Prostate gland (tissue), 2 donors: ENCODE measurements at regions not wholly inside any gene's neighbourhood (a gene's known extent, or its start where the extent isn't known, plus 50 kb on each side); places are given as distances from the start of the nearest gene placed in this dataset.
A peak's percentile ranks its signal among the peaks of the same experiment; 100 is the strongest.

Experiments used
- DNase-seq: peaks from one replicate; pipeline ENCODE4 v3.0.0-alpha.2; 2019; ENCODE audit warnings: low spot score
- H3K27ac ChIP-seq, 2 donors: fragments of 200-600 bp; sonication (generic); 2 replicates each; pipeline ENCODE4 v1.5.1; 2017 to 2019
- H3K27me3 ChIP-seq: fragments of 200-600 bp; sonication (generic); replicated peaks from 2 replicates; pipeline ENCODE4 v1.5.1; 2019; ENCODE audit not compliant: insufficient read depth
- H3K36me3 ChIP-seq, 2 donors: fragments of 200-600 bp; sonication (generic); 1 replicate in 1 of 2; 2 replicates in 1 of 2; pipeline versions ENCODE4 v1.5.1 to v1.8.1; 2017 to 2019
- H3K4me1 ChIP-seq: fragments of 200-600 bp; sonication (generic); replicated peaks from 2 replicates; pipeline ENCODE4 v1.5.1; 2019
- H3K4me3 ChIP-seq, 2 donors: fragments of 200-600 bp; sonication (generic); 2 replicates each; pipeline ENCODE4 v1.5.1; 2017 to 2019
- H3K9me3 ChIP-seq: fragments of 200-600 bp; sonication (generic); 2 replicates; pipeline ENCODE4 v1.5.1; 2017
- POLR2A ChIP-seq: fragments of 450-650 bp; IDR thresholded peaks from one replicate; pipeline ENCODE4 v1.6.1; 2016; ENCODE audit warnings: antibody characterized with exemption, mild to moderate bottlenecking
- POLR2AphosphoS5 ChIP-seq: sonication (generic); formaldehyde crosslinking; IDR thresholded peaks from one replicate; pipeline ENCODE4 v1.6.1; 2017; ENCODE audit warnings: antibody characterized with exemption
- WGBS: methylation state at CpG from one replicate; pipeline ENCODE4 v1.1.5; 2018; 5-methylcytosine and 5-hydroxymethylcytosine counted together
- intact Hi-C: fragments of 100-400 bp; cut with DNase I; formaldehyde crosslinking; loops from one replicate; pipeline ENCODE4 v1.14.2; 2022
- TF ChIP-seq, protein P1 (sequence below), 4 experiments: fragments of 200-600 bp in 2 of 4; fragments of 450-650 bp in 2 of 4; sonication (generic) in 2 of 4; IDR thresholded peaks; 1 replicate in 3 of 4; 2 replicates in 1 of 4; pipeline ENCODE4 v1.5.1; 2016 to 2019; ENCODE audit warnings: antibody characterized with exemption in 4 of 4, mild to moderate bottlenecking in 2 of 4, moderate library complexity in 2 of 4

- TF ChIP-seq, protein P1, sequence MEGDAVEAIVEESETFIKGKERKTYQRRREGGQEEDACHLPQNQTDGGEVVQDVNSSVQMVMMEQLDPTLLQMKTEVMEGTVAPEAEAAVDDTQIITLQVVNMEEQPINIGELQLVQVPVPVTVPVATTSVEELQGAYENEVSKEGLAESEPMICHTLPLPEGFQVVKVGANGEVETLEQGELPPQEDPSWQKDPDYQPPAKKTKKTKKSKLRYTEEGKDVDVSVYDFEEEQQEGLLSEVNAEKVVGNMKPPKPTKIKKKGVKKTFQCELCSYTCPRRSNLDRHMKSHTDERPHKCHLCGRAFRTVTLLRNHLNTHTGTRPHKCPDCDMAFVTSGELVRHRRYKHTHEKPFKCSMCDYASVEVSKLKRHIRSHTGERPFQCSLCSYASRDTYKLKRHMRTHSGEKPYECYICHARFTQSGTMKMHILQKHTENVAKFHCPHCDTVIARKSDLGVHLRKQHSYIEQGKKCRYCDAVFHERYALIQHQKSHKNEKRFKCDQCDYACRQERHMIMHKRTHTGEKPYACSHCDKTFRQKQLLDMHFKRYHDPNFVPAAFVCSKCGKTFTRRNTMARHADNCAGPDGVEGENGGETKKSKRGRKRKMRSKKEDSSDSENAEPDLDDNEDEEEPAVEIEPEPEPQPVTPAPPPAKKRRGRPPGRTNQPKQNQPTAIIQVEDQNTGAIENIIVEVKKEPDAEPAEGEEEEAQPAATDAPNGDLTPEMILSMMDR (IDR thresholded peaks at IDR 0.05): no peak
- TF ChIP-seq POLR2AphosphoS5 (no peak), POLR2A (no peak)
- no peak for DNase-seq
- Histone ChIP-seq H3K9me3 (no peaks in the 10 kb centered on the region), H3K4me1 (no peaks in the 10 kb centered on the region), H3K27ac (no peak overlapping the region), H3K4me3 (no peak overlapping the region), H3K27me3 (no peaks in the 10 kb centered on the region), H3K36me3 (no peaks in the 10 kb centered on the region)
- 78% methylated on average over 6 of the region's 6 CpGs for WGBS
- intact Hi-C loops: no loop called here
These were observed 92.7 kb downstream of the COPS8 start for GRCh38 chr2:237178396-237178795.

DNA sequence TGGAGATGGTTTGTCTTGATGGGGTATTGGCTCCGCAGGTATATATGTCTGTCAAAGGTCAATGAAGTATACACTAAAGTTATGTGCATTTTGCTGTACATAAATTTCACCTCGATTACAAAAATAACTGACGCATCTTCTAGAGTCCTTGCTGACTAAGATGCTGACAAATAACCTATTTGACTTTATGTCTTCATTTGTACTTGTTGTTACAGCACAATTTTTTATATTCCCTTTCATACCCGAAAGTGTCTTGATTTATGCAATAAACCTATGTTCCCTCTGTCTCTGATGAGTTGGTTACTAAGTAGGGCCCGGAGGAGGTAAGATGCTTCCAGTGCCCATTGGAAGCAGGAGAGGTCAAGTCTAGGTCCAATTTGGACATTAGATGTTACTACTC lies 93.5 kb downstream of the COPS8 start:
- Histone ChIP-seq H3K27ac (no peak overlapping the region), H3K36me3 (no peaks in the 10 kb centered on the region), H3K9me3 (no peaks in the 10 kb centered on the region), H3K27me3 (no peaks in the 10 kb centered on the region), H3K4me3 (no peak overlapping the region), H3K4me1 (no peaks in the 10 kb centered on the region)
- WGBS: 96% methylated on average over 5 of the region's 5 CpGs
- TF ChIP-seq, protein P1 (IDR thresholded peaks at IDR 0.05): no peak
- TF ChIP-seq POLR2A: no peak
- TF ChIP-seq POLR2AphosphoS5: no peak
- intact Hi-C loops: no loop called here
- DNase-seq: no peak

DNA sequence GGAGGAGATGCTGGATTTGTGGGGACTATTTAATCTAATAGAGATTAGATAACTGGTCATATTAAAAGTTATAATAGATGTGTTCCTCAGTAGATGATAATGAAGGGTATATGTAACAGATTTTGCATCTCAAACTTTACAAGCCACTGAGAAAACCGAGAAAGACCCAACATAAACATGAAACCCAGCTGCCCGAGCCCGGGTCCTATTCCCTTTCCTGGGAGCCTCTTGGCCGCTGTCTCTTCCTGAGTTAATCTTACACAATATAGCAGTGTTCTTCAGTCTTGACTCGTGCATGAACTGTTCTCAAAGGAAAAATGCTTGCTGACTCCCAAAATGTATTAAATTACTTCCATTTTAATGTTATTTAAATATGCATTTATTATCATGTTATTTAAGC lies 94.5 kb downstream of the COPS8 start:
- H3K4me1 ChIP-seq: no peaks in the 10 kb centered on the region
- no peaks in the 10 kb centered on the region for H3K9me3 ChIP-seq
- H3K36me3 ChIP-seq: no peaks in the 10 kb centered on the region
- intact Hi-C loops: no loop called here
- no peak for TF ChIP-seq POLR2AphosphoS5
- TF ChIP-seq POLR2A: no peak
- TF ChIP-seq, protein P1 (IDR thresholded peaks at IDR 0.05): no peak
- no peaks in the 10 kb centered on the region for H3K27me3 ChIP-seq
- DNase-seq: no peak
- no peak overlapping the region for H3K27ac ChIP-seq
- 53% methylated on average over 5 of the region's 5 CpGs for WGBS
- no peak overlapping the region for H3K4me3 ChIP-seq

GRCh38 chr2:237180987-237181386 lies 95.3 kb downstream of the COPS8 start:
- Histone ChIP-seq H3K27me3 (no peaks in the 10 kb centered on the region), H3K4me3 (no peak overlapping the region), H3K27ac (peak overlapping the region in 1 of 2 donors; percentile 45), H3K4me1 (no peaks in the 10 kb centered on the region), H3K9me3 (no peaks in the 10 kb centered on the region), H3K36me3 (no peaks in the 10 kb centered on the region)
- WGBS: 64% methylated on average over 2 of the region's 2 CpGs
- DNase-seq: no peak
- intact Hi-C loops: no loop called here
- TF ChIP-seq POLR2AphosphoS5 (no peak), POLR2A (no peak)

DNA sequence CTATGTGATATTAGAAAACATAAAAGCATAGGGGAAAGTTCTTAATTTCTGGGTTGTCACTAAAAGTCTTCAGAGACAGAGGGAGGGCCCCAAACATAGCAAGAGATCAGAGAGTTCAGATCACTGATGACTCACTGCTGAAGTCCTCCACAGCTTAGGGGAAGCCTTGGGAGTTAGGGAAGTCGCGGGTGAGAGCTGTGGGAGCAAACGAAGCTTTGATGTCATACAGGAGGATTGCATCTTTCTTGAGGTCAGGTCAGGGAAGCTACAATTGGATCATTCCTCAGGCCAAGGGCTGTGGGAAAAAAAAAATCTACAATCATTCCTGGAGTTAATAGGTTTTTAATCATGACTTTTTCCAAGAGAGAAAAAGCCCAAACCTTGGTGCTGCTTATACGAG lies 96.2 kb downstream of the COPS8 start:
- H3K36me3 ChIP-seq: no peaks in the 10 kb centered on the region
- H3K9me3 ChIP-seq: no peaks in the 10 kb centered on the region
- no peaks in the 10 kb centered on the region for H3K4me1 ChIP-seq
- H3K4me3 ChIP-seq: no peak overlapping the region
- peak overlapping the region; percentile 45 to 59 for H3K27ac ChIP-seq
- 45% methylated on average over 4 of the region's 4 CpGs for WGBS
- intact Hi-C loops: no loop called here
- DNase-seq: no peak
- TF ChIP-seq, protein P1 (IDR thresholded peaks at IDR 0.05): no peak
- no peak for TF ChIP-seq POLR2A
- H3K27me3 ChIP-seq: no peaks in the 10 kb centered on the region
